ENCODE measurements at regions not wholly inside any gene's neighbourhood (a gene's known extent, or its start where the extent isn't known, plus 50 kb on each side); places are given as distances from the start of the nearest gene placed in this dataset.

- DNase-seq (ENCODE audit: low read depth, low spot score) (no peak), FAIRE-seq (no peak)
- H4K20me1 ChIP-seq (ENCODE audit: control insufficient read depth, extremely low read depth, insufficient read depth, low read length): no peaks in the 10 kb centered on the region
Measured at GRCh38 chr16:64872101-64872500, 249.8 kb downstream of the CDH11 start.

GRCh38 chr16:64870859-64871258 is 251.0 kb downstream of the CDH11 start:
- Histone ChIP-seq H3K9me3 (ENCODE audit: control insufficient read depth, low read depth, low read length) (no peaks in the 10 kb centered on the region), H3K9ac (ENCODE audit: control insufficient read depth, extremely low read depth, insufficient read depth, low read length) (no peak overlapping the region), H4K20me1 (ENCODE audit: control insufficient read depth, extremely low read depth, insufficient read depth, low read length) (no peaks in the 10 kb centered on the region), H3K27ac (ENCODE audit: control insufficient read depth, insufficient read depth, low read length) (no peak overlapping the region), H2AFZ (ENCODE audit: control insufficient read depth, low read length) (no peak overlapping the region), H3K9me1 (ENCODE audit: control insufficient read depth, extremely low read depth, insufficient read depth, low read length) (no peaks in the 10 kb centered on the region), H3K4me2 (ENCODE audit: control insufficient read depth, extremely low read depth, insufficient read depth, low read depth, low read length) (no peak overlapping the region), H3K79me2 (ENCODE audit: control insufficient read depth, insufficient read depth, low read length) (no peaks in the 10 kb centered on the region), H3K4me1 (ENCODE audit: control insufficient read depth, extremely low read depth, insufficient read depth, low read length) (no peaks in the 10 kb centered on the region), H3K27me3 (ENCODE audit: control insufficient read depth, extremely low read depth, insufficient read depth, low read length) (no peaks in the 10 kb centered on the region), H3K36me3 (ENCODE audit: control insufficient read depth in 2 of 2, extremely low read depth in 1 of 2, insufficient read depth in 2 of 2, low read length in 2 of 2) (no peaks in the 10 kb centered on the region), H3K4me3 (ENCODE audit: control insufficient read depth in 2 of 3, extremely low read depth in 1 of 3, insufficient read depth in 2 of 3, low read depth in 1 of 3, low read length in 3 of 3) (no peak overlapping the region)
- dilution Hi-C loops (cut with MboI; ENCODE audit: extremely low pct_ligation_motif_present, low sequenced_read_pairs): no loop called here
- no peak for DNase-seq (ENCODE audit: low read depth, low spot score)
- TF ChIP-seq CTCF (optimal IDR thresholded peaks at IDR 0.05 in 1 of 3, IDR thresholded peaks at IDR 0.05 in 1 of 3, conservative IDR thresholded peaks at IDR 0.05 in 1 of 3; ENCODE audit: extremely low read depth in 1 of 3, insufficient read depth in 2 of 3, low read length in 3 of 3) (no peak), EZH2 (IDR thresholded peaks at IDR 0.05; ENCODE audit: low read length) (no peak)
- FAIRE-seq: no peak

More at GRCh38 chr16:64872101-64872500, 249.8 kb downstream of the CDH11 start:
- H3K9ac ChIP-seq (ENCODE audit: control insufficient read depth, extremely low read depth, insufficient read depth, low read length): no peak overlapping the region
- no peaks in the 10 kb centered on the region for H3K36me3 ChIP-seq (ENCODE audit: control insufficient read depth in 2 of 2, extremely low read depth in 1 of 2, insufficient read depth in 2 of 2, low read length in 2 of 2)
- H3K27ac ChIP-seq (ENCODE audit: control insufficient read depth, insufficient read depth, low read length): no peak overlapping the region
- no peaks in the 10 kb centered on the region for H3K9me1 ChIP-seq (ENCODE audit: control insufficient read depth, extremely low read depth, insufficient read depth, low read length)
- H3K27me3 ChIP-seq (ENCODE audit: control insufficient read depth, extremely low read depth, insufficient read depth, low read length): no peaks in the 10 kb centered on the region
- no peaks in the 10 kb centered on the region for H3K79me2 ChIP-seq (ENCODE audit: control insufficient read depth, insufficient read depth, low read length)
- H2AFZ ChIP-seq (ENCODE audit: control insufficient read depth, low read length): no peak overlapping the region
- no peak overlapping the region for H3K4me2 ChIP-seq (ENCODE audit: control insufficient read depth, extremely low read depth, insufficient read depth, low read depth, low read length)
- H3K4me1 ChIP-seq (ENCODE audit: control insufficient read depth, extremely low read depth, insufficient read depth, low read length): no peaks in the 10 kb centered on the region
- dilution Hi-C loops (cut with MboI; ENCODE audit: extremely low pct_ligation_motif_present, low sequenced_read_pairs): no loop called here
- H3K4me3 ChIP-seq (ENCODE audit: control insufficient read depth in 2 of 3, extremely low read depth in 1 of 3, insufficient read depth in 2 of 3, low read depth in 1 of 3, low read length in 3 of 3): no peak overlapping the region
- TF ChIP-seq CTCF (optimal IDR thresholded peaks at IDR 0.05 in 1 of 3, IDR thresholded peaks at IDR 0.05 in 1 of 3, conservative IDR thresholded peaks at IDR 0.05 in 1 of 3; ENCODE audit: extremely low read depth in 1 of 3, insufficient read depth in 2 of 3, low read length in 3 of 3) (no peak), EZH2 (IDR thresholded peaks at IDR 0.05; ENCODE audit: low read length) (no peak)
- H3K9me3 ChIP-seq (ENCODE audit: control insufficient read depth, low read depth, low read length): no peaks in the 10 kb centered on the region

Measured in keratinocyte (primary cell).